C4-2B (cell line): ENCODE measurements at regions not wholly inside any gene's neighbourhood (a gene's known extent, or its start where the extent isn't known, plus 50 kb on each side); places are given as distances from the start of the nearest gene placed in this dataset.

ENCODE experiments used
- ZFX ChIP-seq: fragments of 450-650 bp; IDR thresholded peaks from 2 replicates; pipeline ENCODE4 v1.6.1; 2017
- TF ChIP-seq, protein P1 (sequence below): fragments of 450-650 bp; conservative IDR thresholded peaks from 2 replicates; pipeline ENCODE4 v1.5.1; 2017; ENCODE audit warnings: mild to moderate bottlenecking

DNA sequence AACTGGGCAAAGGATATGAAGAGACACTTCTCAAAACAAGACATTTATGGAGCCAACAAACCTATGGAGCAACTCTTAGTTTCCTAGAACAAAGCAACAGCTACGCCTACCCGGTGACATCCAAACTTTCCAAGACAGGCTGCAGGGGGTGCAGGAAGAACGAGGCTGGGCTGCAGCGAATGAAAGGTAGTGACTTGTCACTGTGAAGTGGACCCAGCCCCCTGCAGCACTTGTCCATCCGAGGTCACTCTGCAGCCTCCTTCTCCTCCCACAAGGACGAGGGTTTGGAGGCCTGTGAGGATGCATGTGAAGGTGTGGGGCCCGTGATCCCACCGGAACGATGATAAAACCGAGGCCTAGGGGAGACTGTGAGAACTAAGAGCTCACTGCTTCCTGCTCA, 192.6 kb upstream of the RPL38 start:
- TF ChIP-seq, protein P1, sequence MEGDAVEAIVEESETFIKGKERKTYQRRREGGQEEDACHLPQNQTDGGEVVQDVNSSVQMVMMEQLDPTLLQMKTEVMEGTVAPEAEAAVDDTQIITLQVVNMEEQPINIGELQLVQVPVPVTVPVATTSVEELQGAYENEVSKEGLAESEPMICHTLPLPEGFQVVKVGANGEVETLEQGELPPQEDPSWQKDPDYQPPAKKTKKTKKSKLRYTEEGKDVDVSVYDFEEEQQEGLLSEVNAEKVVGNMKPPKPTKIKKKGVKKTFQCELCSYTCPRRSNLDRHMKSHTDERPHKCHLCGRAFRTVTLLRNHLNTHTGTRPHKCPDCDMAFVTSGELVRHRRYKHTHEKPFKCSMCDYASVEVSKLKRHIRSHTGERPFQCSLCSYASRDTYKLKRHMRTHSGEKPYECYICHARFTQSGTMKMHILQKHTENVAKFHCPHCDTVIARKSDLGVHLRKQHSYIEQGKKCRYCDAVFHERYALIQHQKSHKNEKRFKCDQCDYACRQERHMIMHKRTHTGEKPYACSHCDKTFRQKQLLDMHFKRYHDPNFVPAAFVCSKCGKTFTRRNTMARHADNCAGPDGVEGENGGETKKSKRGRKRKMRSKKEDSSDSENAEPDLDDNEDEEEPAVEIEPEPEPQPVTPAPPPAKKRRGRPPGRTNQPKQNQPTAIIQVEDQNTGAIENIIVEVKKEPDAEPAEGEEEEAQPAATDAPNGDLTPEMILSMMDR = no peak
- TF ChIP-seq ZFX = no peak
